HL-60 (cell line): ENCODE measurements at regions not wholly inside any gene's neighbourhood (a gene's known extent, or its start where the extent isn't known, plus 50 kb on each side); places are given as distances from the start of the nearest gene placed in this dataset.

ENCODE experiments used
- CTCF ChIP-seq: IDR thresholded peaks from one replicate; pipeline ENCODE4 v1.5.1; 2011; ENCODE audit warnings: low read length, control low read depth, inconsistent platforms; ENCODE audit not compliant: insufficient read depth
- GABPA ChIP-seq: IDR thresholded peaks from 2 replicates; pipeline ENCODE4 v1.6.1; 2012; ENCODE audit warnings: low read depth
- POLR2AphosphoS5 ChIP-seq: IDR thresholded peaks from 2 replicates; pipeline ENCODE4 v1.6.1; 2012; ENCODE audit warnings: low read depth
- REST ChIP-seq: IDR thresholded peaks from 2 replicates; pipeline ENCODE4 v1.6.1; 2012; ENCODE audit warnings: low read depth; ENCODE audit not compliant: insufficient replicate concordance
- SPI1 ChIP-seq: IDR thresholded peaks from 2 replicates; pipeline ENCODE4 v1.6.1; 2012; ENCODE audit warnings: low read depth, mild to moderate bottlenecking, borderline replicate concordance

GRCh38 chr9:107591781-107592180, 102.2 kb upstream of the KLF4 start:
- TF ChIP-seq CTCF (no peak), POLR2AphosphoS5 (no peak), SPI1 (no peak), REST (no peak), GABPA (no peak)
